SK-N-MC (cell line): ENCODE measurements at regions not wholly inside any gene's neighbourhood (a gene's known extent, or its start where the extent isn't known, plus 50 kb on each side); places are given as distances from the start of the nearest gene placed in this dataset.

ENCODE experiments used
- EZH2 ChIP-seq: fragments of 200-600 bp; sonication (generic); IDR thresholded peaks from one replicate; pipeline ENCODE4 v1.6.1; 2017; ENCODE audit warnings: antibody characterized with exemption
- FOXP2 ChIP-seq: optimal IDR thresholded peaks from 2 replicates; pipeline ENCODE3; 2011; ENCODE audit warnings: mild to moderate bottlenecking, moderate library complexity; ENCODE audit not compliant: insufficient read depth; ENCODE audit errors: extremely low read length, control extremely low read depth
- POLR2AphosphoS5 ChIP-seq: IDR thresholded peaks from 2 replicates; pipeline ENCODE4 v1.6.1; 2012; ENCODE audit warnings: mild to moderate bottlenecking, low read depth, low read length, borderline replicate concordance

DNA sequence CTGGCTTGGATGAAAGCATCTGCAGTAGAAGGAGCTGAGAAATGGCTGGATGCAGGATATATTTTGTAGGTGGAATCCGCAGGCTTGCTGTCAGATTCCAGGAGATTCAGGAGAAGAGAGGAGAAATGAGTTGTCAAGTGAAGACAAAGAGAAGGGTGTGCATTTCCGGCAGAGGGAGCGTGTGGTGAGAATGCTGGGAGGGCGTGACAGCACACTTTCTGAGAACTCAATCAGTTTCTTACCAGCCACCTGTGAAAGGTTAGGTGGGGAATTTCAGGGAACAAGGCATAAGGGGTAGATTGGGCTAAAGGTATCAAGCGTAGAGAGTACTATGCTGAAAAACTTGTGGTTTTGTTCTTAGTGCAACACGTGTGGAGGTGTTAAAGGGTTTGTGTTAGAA lies 199.3 kb upstream of the ANKH start:
- no peak for TF ChIP-seq EZH2
- no peak for TF ChIP-seq POLR2AphosphoS5
- no peak for TF ChIP-seq FOXP2
